HG03045 (cell line): ENCODE measurements at regions not wholly inside any gene's neighbourhood (a gene's known extent, or its start where the extent isn't known, plus 50 kb on each side); places are given as distances from the start of the nearest gene placed in this dataset.
"Not testable (repeated sequence)": the region's sequence is repeated elsewhere in the genome, so short reads cannot be mapped to it uniquely, and the experiment has no call there.

ENCODE experiments used
- ATAC-seq: cut with Tn5 transposase; IDR thresholded peaks from one replicate; pipeline ENCODE4 v1.9.1; 2021; ENCODE audit warnings: mild to moderate bottlenecking, moderate library complexity; ENCODE audit not compliant: unreplicated experiment

GRCh38 chr5:15384581-15384980, 115.4 kb upstream of the FBXL7 start:
- no peak for ATAC-seq

GRCh38 chr5:15384176-15384575, 115.8 kb upstream of the FBXL7 start:
- ATAC-seq = no peak

DNA sequence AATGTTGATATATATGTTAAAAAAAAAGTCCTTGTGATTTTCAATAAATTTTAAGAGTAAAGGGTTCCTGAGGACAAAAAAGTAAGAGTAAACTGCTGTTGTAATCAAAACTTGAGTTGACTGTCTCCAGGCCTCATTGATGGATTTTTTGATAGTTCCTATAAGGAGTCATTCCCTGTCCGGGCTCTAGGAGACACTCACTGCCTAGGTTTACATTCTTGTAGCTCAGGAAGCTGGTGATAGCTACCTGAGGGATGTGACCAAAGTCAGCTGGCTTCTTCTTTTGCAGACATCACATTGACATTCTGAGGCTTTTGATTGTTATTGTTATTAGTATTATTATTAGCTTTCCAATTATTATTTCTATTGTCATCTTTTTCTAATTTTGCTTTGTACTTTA, 116.5 kb upstream of the FBXL7 start:
- ATAC-seq = no peak

GRCh38 chr5:15383021-15383420, 117.0 kb upstream of the FBXL7 start:
- no peak for ATAC-seq

- ATAC-seq = no peak
Measured at GRCh38 chr5:15377573-15378340, 122.2 kb upstream of the FBXL7 start.

- no peak for ATAC-seq
Measured at GRCh38 chr5:15376803-15377202, 123.2 kb upstream of the FBXL7 start.

DNA sequence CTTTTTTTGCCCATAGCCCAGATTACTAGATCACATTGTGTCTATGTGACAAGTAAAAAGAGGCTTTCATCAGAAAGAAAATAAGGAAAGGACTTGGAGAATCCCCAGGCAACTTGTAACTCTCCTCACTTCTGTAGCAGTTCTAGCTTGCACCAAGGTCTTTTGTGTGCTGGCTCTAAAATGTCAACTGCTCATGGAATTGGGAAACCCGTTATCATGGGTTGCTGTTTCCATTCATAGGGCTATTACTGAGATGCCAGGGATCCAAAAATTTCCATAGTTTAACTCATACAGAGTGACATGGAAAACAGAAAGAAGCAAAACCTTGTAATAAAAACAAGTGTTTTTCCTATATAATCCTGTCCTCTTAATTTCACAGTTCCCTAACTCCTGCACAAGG, 123.9 kb upstream of the FBXL7 start:
- no peak for ATAC-seq

- ATAC-seq = no peak
Measured at GRCh38 chr5:15375559-15375958, 124.4 kb upstream of the FBXL7 start.

- no peak for ATAC-seq
Measured at GRCh38 chr5:15374886-15375285, 125.1 kb upstream of the FBXL7 start.

DNA sequence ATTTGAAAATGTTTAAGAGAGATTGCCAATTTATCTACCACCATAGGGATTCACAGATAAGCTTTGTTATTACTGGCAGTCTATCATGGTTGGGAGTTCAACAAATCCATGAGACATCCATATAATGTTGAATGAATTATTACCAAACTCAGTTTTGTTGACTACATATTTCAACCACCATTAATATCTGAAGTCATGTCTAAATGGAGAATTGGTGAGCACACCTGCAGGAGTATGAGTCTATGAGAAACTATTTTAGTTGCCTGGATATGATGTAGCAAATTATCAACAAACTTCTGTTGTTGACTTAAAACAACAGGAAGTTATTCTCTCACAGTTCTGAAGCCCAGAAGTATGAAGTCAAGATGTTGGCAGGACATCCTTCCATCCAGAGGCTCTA, 126.8 kb upstream of the FBXL7 start:
- no peak for ATAC-seq

DNA sequence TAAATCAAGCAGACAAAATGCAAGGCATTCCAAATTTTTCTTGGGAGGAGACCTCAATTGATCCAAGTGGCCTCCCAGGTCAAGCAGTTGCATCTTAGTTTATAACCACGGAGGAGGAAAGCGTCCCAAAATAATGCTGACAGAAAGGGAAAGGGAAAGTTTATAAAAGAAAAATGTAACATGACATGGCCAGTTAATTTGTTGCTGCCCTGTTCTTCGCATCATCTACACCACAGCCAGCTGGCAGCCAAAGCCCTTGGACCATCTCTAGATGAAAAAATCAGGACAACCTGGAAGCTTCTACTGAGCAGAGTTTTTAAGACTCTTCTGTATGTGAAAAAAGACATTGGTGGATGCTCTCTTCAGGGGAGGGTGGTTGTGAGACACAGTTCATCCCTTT, 128.8 kb upstream of the FBXL7 start:
- no peak for ATAC-seq

DNA sequence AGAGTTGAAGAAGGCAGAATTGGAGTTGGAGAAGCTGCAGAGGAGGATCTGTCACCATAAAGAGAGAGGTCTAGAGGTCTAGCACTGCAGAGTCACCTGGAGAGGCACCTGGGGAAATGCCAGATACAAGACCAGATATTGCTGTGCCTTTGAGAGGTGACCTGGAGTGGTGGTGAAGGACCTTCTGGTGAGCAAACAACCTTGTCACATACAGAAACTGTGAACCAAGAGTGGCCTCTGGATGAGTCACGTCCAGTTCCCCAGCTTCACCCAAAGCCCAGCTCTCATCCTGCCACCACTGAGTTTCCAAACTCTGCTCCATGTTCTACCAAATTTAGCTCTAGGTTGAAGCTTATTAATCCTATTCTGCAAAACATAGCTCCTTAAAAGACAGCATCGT, 131.1 kb upstream of the FBXL7 start:
- no peak for ATAC-seq

GRCh38 chr5:15367489-15367888, 132.5 kb upstream of the FBXL7 start:
- ATAC-seq = no peak

DNA sequence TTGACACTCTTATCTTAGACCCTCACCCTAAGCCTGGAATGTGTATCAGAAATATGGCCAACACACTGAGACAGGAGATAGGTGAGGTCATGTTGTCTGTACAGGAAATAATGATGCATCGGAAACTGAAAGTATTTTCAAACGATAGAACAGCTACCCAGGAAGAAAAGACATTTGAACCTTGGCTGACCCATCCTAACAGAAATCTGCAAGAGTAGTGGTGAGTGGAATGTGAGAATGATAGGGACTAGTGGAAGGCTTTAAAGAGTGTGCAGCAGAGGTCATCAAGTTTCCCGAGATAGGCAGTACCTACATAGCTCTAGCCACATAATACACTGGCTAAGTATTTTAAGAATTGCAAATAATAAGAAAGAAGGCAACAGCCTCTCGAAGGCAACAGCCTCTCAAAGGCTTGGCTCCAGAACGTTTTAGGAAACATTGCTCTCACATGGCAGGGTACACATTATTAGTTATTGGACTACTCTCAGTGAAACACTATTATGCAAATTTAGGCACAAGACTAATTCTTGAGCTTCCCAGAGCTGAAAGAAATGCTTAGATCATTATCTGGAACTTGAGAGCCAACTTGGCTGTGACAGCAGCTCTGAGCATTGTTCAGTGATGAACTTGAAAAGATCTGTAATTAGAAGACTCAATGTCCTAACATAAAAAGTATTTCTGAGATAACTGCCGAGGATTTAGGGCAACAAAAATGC, 133.1 kb upstream of the FBXL7 start:
- no peak for ATAC-seq

- no peak for ATAC-seq
Measured at GRCh38 chr5:15365070-15365469, 134.9 kb upstream of the FBXL7 start.

DNA sequence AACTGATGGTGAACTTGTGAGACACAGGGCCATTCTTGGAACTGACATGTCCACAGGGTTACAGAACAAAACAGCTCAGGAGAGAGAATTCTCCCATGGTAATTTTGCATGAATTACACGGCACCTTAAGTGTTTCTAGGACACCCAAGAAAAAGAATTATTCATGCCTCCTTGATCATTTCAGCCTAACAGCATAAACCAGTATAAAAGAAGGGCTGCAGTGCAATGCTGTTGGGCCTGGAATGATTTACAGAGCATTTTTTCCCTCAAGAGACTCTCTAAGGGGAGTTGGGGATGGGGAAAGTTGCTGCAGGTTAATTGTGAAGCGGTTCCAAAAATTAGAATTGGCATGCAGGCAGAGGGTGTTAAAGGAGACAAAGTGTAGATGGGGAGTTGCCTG, 136.4 kb upstream of the FBXL7 start:
- ATAC-seq = no peak

DNA sequence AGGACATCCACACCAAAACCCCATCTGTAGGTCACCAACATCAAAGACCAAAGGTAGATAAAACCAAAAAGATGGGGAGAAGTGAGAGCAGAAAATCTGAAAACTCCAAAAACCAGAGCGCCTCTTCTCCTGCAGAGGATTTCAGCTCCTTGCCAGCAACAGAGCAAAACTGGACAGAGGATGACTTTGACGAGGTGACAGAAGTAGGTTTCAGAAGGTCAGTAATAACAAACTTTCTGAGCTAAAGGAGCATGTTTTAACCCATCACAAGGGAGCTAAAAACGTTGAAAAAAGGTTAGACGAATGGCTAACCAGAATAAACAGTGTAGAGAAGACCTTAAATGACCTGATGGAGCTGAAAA, 142.9 kb upstream of the FBXL7 start:
- not testable (repeated sequence) for ATAC-seq

- ATAC-seq = not testable (repeated sequence)
Measured at GRCh38 chr5:15356308-15357091, 143.5 kb upstream of the FBXL7 start.

DNA sequence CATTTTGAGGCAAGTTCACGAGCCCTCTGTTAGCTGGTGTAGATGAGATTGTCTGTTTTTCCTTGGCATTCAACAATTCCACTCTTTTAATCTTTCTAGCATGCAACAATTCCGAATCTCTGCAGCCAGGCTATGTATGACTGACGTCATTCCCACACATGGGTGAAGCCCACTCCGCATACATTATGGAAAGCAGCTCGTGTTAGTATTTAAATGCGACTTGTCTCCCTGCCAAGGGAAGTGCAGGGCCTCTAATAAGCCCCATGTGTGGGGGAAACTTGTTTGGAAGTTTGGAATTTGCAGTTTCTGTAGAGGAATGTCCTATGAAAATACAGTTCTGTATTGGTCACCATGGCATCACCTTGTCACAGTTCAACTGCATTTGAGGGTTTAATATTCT, 146.0 kb upstream of the FBXL7 start:
- no peak for ATAC-seq

GRCh38 chr5:15353086-15353645, 146.8 kb upstream of the FBXL7 start:
- no peak for ATAC-seq

- no peak for ATAC-seq
Measured at GRCh38 chr5:15350614-15351013, 149.4 kb upstream of the FBXL7 start.

GRCh38 chr5:15346738-15347137, 153.2 kb upstream of the FBXL7 start:
- ATAC-seq = no peak
